Stimulated activated CD4-positive, alpha-beta T cell treated with anti-CD3 and anti-CD28 coated beads, TNF-alpha, amount 100 ng/mL, for 4 hours (primary cell): ENCODE measurements at regions not wholly inside any gene's neighbourhood (a gene's known extent, or its start where the extent isn't known, plus 50 kb on each side); places are given as distances from the start of the nearest gene placed in this dataset.

Source experiments
- DNase-seq, 3 experiments: peaks; one replicate each; pipeline ENCODE4 v3.0.0-alpha.2; 2020; ENCODE audit warnings: low read depth in 3 of 3

GRCh38 chr2:146147448-146148012 is 1627.6 kb upstream of the ZEB2 start:
- no peak for DNase-seq

GRCh38 chr2:146143971-146144370 is 1624.1 kb upstream of the ZEB2 start:
- DNase-seq: no peak

GRCh38 chr2:146138820-146139219 is 1618.9 kb upstream of the ZEB2 start:
- DNase-seq: no peak

DNA sequence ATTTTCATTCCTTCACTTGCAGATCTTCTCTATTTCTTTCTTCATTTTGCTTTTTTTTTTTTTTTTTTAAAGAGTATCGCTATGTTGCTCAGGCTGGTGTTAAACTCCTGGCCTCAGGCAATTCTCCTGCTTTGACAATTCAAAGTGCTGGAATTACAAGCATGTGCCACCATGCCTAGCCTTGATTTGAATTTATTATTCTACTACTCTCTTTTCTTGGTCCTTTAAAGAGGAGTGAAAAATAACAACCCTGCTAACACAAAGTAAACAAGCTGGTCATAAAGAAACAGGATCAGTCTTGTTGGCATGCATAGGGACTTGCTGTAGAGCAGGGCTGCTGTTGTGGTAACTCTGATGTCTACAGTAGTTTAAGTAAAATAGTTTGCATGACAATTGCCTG is 1615.3 kb upstream of the ZEB2 start:
- DNase-seq: no peak

DNA sequence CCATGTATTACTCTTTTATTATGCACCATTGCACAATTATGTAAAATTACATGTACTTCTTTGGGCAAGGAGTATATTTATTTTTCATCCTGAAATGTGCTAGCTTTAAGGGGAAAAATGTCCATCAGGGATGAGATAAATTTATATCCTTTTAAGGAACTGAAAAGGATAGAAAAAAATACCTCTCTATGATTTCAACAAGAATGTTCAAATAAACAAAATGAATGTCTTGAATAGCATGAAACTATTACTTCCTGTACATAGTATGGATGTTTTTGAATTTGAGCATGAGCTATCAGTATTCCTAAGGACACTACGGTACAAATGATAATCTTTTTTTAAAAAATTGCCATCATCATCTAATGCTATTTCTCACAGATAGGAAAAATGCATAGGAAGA is 1611.9 kb upstream of the ZEB2 start:
- no peak for DNase-seq

DNA sequence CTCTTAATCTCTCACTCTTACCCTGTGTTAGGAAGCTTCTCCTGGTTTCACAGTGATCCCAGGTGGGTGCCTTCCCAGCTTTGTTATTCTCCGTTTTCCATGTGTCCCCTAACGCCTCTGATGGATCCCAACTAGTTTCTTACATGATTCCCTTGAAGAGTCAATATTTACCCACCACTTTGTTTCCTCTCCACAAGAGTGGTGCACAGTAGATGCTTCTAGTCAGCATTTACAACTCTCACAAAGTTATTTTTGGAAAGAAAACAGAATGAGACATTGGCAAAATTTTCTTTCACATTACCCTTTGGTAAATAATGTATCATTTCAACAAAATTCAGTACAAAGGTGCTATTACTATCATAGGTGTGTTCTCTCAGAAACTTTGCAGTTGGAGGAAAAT is 1611.1 kb upstream of the ZEB2 start:
- no peak for DNase-seq

- DNase-seq: no peak
Measured at GRCh38 chr2:146130290-146130689, 1610.4 kb upstream of the ZEB2 start.

DNA sequence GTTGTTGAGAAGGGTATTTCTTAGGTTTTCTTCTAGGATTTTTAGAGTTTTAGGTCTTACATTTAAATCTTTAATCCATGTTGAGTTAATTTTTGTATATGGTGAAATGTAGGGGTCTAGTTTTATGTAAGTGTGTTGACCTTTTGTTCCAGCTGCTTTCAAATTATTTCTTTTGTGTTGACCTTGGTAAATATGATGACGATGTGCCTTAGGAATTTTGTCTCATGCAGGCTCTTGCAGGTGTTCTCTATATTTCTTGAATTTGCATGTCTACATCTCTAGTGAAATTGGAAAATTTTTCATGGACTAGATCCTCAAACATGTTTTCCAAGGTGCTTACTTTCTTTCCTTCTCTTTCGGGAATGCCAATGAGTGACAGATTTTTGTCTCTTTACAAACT is 1609.3 kb upstream of the ZEB2 start:
- DNase-seq: no peak

- no peak for DNase-seq
Measured at GRCh38 chr2:146128216-146128615, 1608.3 kb upstream of the ZEB2 start.

- DNase-seq: no peak
Measured at GRCh38 chr2:146125551-146125950, 1605.6 kb upstream of the ZEB2 start.

DNA sequence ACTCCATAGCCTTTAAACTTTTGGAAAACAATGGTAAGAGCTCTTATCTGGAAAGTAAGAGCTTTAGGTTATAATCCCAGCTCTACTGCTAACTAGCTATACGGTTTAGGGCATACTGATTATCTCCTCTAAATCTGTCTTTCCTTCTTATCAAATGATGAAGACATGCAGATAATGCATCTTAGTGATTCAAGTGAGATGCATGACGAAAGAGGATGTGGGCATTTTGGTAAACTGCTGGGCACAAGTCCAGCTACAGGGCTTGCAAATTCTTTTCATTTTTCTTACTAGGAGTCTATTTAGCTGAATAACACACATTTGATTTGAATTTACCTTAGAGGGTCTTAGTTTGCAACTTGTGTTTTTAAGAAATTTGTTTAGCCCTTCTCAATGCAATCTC is 1604.8 kb upstream of the ZEB2 start:
- DNase-seq: no peak

DNA sequence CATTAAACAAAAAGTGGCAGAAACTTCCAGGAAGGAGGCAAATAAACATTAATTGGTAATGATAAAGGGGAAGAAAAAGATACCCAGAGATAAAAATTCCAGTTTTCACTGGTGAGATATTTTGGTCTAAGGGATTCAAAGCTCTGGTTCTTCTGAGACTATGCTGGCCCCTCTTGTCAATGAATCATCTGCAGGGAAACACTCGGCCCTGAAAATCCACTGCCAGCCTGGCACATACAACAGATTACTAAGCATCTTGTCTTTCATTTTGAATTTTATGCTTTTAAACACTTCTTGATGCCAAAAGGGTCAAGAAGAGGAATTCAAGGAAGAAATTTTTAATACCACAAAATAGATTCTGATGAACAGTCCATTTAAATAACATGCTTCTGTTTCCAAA is 1603.8 kb upstream of the ZEB2 start:
- DNase-seq: no peak

DNA sequence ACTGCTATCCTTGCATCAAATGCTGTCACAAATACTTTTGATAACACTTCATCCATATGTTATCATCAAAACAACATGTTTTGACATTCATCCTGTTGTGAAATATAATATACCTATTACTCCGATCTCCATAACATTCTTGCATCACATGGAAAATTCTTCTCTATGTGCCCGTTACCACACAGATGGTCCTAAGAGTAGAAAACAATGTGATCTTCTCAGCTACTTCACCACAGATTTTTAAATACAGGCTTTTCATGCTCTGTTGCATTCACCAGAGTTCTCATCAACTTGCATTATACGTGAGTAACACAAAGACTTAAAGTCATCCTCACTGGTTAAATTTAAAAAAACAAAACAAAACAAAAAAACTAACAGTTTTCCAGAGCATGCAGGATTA is 1603.3 kb upstream of the ZEB2 start:
- DNase-seq: no peak

GRCh38 chr2:146119586-146119985 is 1599.7 kb upstream of the ZEB2 start:
- no peak for DNase-seq

- DNase-seq: no peak
Measured at GRCh38 chr2:146108993-146109392, 1589.1 kb upstream of the ZEB2 start.

- no peak for DNase-seq
Measured at GRCh38 chr2:146094185-146094584, 1574.3 kb upstream of the ZEB2 start.

DNA sequence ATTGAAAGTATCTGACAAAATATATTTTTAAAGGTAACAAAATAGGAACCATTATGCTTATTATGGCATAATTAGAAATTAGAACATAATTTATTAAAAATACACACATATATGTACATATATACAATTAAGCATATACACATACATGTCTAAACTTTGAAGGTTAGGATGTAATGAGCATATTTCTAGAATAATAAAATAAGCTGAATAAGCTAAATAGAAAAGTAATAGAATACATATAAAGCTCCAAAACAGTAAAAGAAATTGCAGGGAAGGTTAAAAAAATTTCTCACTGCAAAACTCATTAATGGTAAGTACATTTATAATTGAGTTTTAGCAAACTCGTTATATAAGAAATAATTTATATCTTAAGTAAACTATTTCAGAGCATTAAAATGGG is 1561.5 kb upstream of the ZEB2 start:
- no peak for DNase-seq

DNA sequence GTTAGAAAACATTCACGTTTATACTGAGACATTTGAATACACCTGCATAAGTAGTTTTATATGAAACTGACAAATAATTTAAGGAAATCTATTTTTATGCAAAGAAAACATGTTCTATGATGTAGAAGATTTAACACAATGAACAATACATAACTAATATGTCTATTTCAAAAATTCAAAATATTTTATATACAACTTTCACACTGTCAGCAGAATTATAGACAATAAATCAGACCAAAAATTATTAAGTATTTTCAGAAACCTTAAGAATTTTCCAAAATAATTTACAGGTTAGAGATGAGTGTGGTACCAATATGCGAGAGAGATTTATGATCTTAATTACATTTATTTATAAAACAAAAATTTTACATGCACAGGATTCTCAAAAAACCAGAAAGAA is 1561.0 kb upstream of the ZEB2 start:
- DNase-seq: no peak

GRCh38 chr2:146079216-146079615 is 1559.3 kb upstream of the ZEB2 start:
- DNase-seq: no peak

DNA sequence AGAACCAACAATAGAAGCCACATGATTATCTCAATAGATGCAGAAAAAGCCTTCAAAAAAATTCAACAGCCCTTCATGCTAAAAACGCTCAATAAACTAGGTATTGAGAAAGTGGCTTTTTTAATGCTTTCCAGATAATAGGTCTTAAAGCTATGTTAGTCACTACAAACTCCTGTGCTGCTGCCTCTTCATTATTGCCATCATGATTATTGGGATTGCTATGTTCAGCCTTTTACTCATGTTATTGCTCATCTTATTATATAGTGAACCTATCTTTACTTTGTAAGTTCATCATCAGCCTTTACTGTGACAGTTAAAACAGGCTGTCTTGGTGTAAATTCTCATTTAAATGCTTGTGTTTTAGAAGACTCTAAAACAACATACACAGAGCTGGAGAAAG is 1557.2 kb upstream of the ZEB2 start:
- no peak for DNase-seq

GRCh38 chr2:146068051-146068450 is 1548.1 kb upstream of the ZEB2 start:
- DNase-seq: no peak

DNA sequence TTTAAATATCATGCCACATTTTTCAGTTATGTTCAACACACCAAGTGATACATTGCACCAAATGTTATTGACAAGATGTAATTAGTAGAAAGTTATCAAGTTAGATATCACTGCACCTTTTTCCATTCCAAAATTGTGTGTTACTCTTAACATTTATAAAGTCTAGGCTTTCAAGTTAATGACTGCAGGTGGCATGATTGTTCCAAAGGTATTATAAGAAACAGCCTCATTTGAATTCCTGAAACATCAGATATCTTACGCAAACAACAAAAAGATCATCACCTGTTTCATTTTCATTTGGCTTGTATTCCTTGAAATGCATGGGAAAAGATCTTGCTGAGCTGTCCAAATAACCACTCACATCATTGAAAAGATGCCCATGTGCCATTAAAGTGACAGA is 1528.2 kb upstream of the ZEB2 start:
- DNase-seq: no peak

- DNase-seq: no peak
Measured at GRCh38 chr2:146041274-146041910, 1521.5 kb upstream of the ZEB2 start.

- DNase-seq: no peak
Measured at GRCh38 chr2:146040051-146040450, 1520.1 kb upstream of the ZEB2 start.
